Thoracic aorta (tissue), 2 donors: ENCODE measurements at regions not wholly inside any gene's neighbourhood (a gene's known extent, or its start where the extent isn't known, plus 50 kb on each side); places are given as distances from the start of the nearest gene placed in this dataset.

Experiments
- ATAC-seq: fragments of 150-250 bp; one replicate; pipeline ENCODE4 v1.8.0; 2017; ENCODE audit warnings: low read depth; ENCODE audit not compliant: insufficient number of reproducible peaks, low FRiP score
- DNase-seq: peaks from one replicate; pipeline ENCODE4 v3.0.0-alpha.2; 2020; ENCODE audit warnings: low spot score
- H3K27ac ChIP-seq, 2 donors: fragments of 200-600 bp; sonication (generic); 1 replicate in 1 of 2; 2 replicates in 1 of 2; pipeline ENCODE4 v1.5.1; 2016; ENCODE audit warnings: mild to moderate bottlenecking in 2 of 2, moderate library complexity in 2 of 2
- H3K27me3 ChIP-seq: fragments of 200-600 bp; sonication (generic); replicated peaks from 2 replicates; pipeline ENCODE4 v1.6.0; 2016; ENCODE audit warnings: mild to moderate bottlenecking; ENCODE audit not compliant: insufficient read depth
- H3K36me3 ChIP-seq: fragments of 200-600 bp; sonication (generic); one replicate; pipeline ENCODE4 v1.5.1; 2016
- H3K4me1 ChIP-seq, 2 donors: fragments of 200-600 bp; sonication (generic); 1 replicate in 1 of 2; 2 replicates in 1 of 2; pipeline versions ENCODE4 v1.5.1 to v1.6.0; 2016; ENCODE audit warnings: low read depth in 2 of 2, mild to moderate bottlenecking in 1 of 2; ENCODE audit not compliant: control insufficient read depth in 1 of 2
- H3K4me3 ChIP-seq: fragments of 200-600 bp; sonication (generic); 2 replicates; pipeline ENCODE4 v1.5.1; 2016; ENCODE audit warnings: mild to moderate bottlenecking
- H3K9me3 ChIP-seq: fragments of 200-600 bp; sonication (generic); 2 replicates; pipeline ENCODE4 v1.5.1; 2016
- CTCF ChIP-seq: fragments of 200-600 bp; sonication (generic); IDR thresholded peaks from one replicate; pipeline ENCODE4 v1.5.1; 2019; ENCODE audit warnings: antibody characterized with exemption

- DNase-seq = no peak
- Histone ChIP-seq H3K27ac (no peak overlapping the region), H3K36me3 (no peaks in the 10 kb centered on the region), H3K27me3 (no peaks in the 10 kb centered on the region), H3K9me3 (no peaks in the 10 kb centered on the region), H3K4me3 (no peak overlapping the region), H3K4me1 (no peaks in the 10 kb centered on the region)
- no peak for ATAC-seq
- TF ChIP-seq CTCF = no peak
These were observed 631.8 kb upstream of the CELF2 start for GRCh38 chr10:10385831-10386230.

GRCh38 chr10:10389182-10389581 lies 628.5 kb upstream of the CELF2 start:
- DNase-seq (no peak), ATAC-seq (no peak)
- no peak for TF ChIP-seq CTCF
- H3K4me3 ChIP-seq = no peak overlapping the region
- H3K9me3 ChIP-seq = no peaks in the 10 kb centered on the region
- H3K36me3 ChIP-seq = no peaks in the 10 kb centered on the region
- no peaks in the 10 kb centered on the region for H3K27me3 ChIP-seq
- H3K4me1 ChIP-seq = no peaks in the 10 kb centered on the region
- no peak overlapping the region for H3K27ac ChIP-seq

GRCh38 chr10:10392511-10392910 lies 625.2 kb upstream of the CELF2 start:
- Histone ChIP-seq H3K27ac (no peak overlapping the region), H3K9me3 (no peaks in the 10 kb centered on the region), H3K4me3 (no peak overlapping the region), H3K36me3 (no peaks in the 10 kb centered on the region), H3K4me1 (no peaks in the 10 kb centered on the region), H3K27me3 (no peaks in the 10 kb centered on the region)
- ATAC-seq = no peak
- TF ChIP-seq CTCF = no peak
- DNase-seq = no peak

- no peak for ATAC-seq
- H3K27ac ChIP-seq = no peak overlapping the region
- H3K27me3 ChIP-seq = no peaks in the 10 kb centered on the region
- no peak overlapping the region for H3K4me3 ChIP-seq
- no peak for TF ChIP-seq CTCF
- H3K4me1 ChIP-seq = no peaks in the 10 kb centered on the region
- H3K36me3 ChIP-seq = no peaks in the 10 kb centered on the region
- no peak for DNase-seq
- H3K9me3 ChIP-seq = no peaks in the 10 kb centered on the region
These were observed 622.6 kb upstream of the CELF2 start for GRCh38 chr10:10394933-10395658.

GRCh38 chr10:10396601-10397000 lies 621.1 kb upstream of the CELF2 start:
- ATAC-seq (no peak), DNase-seq (no peak)
- Histone ChIP-seq H3K4me3 (no peak overlapping the region), H3K27ac (no peak overlapping the region), H3K9me3 (no peaks in the 10 kb centered on the region), H3K4me1 (no peaks in the 10 kb centered on the region), H3K36me3 (no peaks in the 10 kb centered on the region), H3K27me3 (no peaks in the 10 kb centered on the region)
- no peak for TF ChIP-seq CTCF
